DMS153 treated with DMSO at 0.1 percent for 48 hours (cell line): ENCODE measurements at regions not wholly inside any gene's neighbourhood (a gene's known extent, or its start where the extent isn't known, plus 50 kb on each side); places are given as distances from the start of the nearest gene placed in this dataset.
"Not testable (repeated sequence)": the region's sequence is repeated elsewhere in the genome, so short reads cannot be mapped to it uniquely, and the experiment has no call there.

ENCODE experiments used
- DNase-seq: peaks from one replicate; lab custom pipeline; 2025; ENCODE audit not compliant: unreplicated experiment; lab: John Stamatoyannopoulos, UW

DNA sequence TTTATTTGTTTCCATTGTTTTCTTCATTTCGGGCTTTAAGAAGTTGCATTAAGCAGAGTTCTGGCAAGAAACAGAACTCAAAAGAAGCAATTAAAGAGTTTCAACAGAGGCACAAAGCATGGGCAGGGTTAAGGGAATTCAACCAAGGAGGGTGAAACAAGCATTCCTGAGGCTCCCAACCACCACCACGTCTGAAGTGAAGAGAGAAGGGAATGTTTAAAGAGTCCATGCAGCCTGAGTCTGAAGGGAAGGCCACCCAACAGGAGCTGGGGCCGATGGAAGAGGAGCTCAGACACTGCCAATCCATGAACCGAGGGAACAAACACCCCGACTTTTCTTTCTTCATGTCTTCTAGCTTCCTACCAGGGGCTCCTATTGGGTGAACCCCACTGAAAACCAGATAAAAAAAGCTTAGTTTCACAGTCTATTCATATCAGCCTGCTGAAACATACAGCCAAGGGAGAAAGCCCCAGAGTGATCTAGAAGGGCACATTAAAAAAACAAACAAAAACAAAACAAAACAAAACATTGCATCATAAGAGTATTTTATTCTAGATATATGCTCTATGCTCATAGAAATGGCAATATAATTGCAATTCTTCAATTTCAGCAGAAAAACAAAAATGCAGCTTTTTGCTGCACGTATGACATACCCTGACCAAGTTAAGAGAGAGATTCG is 592.1 kb downstream of the TTLL7 start:
- not testable (repeated sequence) for DNase-seq

- not testable (repeated sequence) for DNase-seq
Observed at GRCh38 chr1:83405789-83406188, 593.1 kb downstream of the TTLL7 start.

GRCh38 chr1:83403500-83403899 is 595.4 kb downstream of the TTLL7 start:
- not testable (repeated sequence) for DNase-seq

DNA sequence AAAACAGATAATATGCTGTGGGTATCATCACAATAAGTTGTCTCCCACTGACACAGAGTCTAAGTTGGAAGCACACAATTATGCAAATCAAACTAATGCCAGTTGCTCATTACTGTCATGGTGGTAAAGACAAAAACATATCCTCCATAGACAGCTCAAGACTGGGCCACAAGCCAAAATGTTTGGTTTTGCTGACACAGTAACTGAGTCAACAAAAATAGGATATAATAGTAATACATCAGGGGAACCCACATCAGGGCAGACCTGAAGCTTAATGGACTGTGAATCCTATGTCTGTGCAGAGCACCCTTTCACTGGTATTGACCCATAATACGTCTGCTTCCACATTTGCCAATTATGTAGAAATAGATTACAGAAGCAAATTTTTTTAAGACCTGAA is 597.8 kb downstream of the TTLL7 start:
- DNase-seq: peak; percentile 3

GRCh38 chr1:83400173-83400572 is 598.8 kb downstream of the TTLL7 start:
- DNase-seq: not testable (repeated sequence)

DNA sequence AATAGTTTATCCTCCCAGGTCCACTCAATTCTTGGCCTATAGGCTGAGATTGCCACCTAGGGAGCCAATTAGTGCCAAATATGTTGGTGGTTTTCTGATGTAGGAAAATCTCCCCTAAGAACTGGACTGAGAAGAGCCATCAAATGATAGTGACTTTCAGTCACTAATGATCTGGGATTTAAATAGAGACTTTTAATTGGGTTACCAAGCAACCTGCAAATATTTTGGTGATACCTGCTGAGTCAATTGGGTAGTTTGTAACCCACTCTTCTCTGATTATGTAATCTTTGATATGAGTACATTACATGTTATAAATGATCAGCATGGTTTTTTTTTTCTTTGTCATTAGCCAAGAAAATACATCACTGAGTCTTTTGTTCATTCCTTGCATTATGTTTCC is 600.8 kb downstream of the TTLL7 start:
- DNase-seq: not testable (repeated sequence)

GRCh38 chr1:83395130-83395529 is 603.8 kb downstream of the TTLL7 start:
- not testable (repeated sequence) for DNase-seq

DNA sequence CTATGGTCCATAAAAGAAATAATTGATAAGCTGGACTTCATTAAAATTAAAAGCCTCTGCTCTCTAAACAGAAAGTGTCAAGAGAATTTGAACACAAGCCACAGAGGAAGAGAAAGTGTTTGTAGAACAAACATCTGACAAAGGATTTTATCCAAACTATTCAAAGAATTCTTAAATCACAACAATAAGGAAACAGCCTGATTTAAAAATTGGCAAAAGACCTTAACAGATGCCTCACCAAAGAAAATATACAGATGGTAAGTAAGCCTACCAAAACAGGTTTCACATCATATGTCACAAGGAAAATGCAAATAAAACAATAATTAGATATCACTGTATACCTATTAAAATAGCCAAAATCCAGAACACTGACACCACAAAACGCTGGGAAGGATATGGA is 612.0 kb downstream of the TTLL7 start:
- DNase-seq: not testable (repeated sequence)

DNA sequence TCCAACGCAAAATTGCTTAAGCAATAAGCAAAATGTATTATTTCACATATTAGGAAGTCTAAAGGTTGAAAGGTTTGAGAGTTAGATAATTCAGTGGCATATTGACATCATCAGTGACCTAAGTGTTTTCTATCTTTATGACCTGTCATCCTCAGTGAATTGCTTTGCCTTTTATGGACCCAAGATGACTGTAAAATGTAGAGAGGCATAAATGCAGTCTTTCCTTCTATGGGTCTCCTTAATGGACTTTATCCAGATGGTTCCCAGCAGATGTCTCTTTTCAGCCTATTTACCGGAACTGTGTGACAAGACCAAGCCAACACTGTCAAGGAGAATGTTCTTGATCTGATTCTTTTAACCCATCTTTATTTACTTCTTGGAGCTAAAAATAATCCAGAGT is 615.8 kb downstream of the TTLL7 start:
- not testable (repeated sequence) for DNase-seq

GRCh38 chr1:83373018-83373417 is 625.9 kb downstream of the TTLL7 start:
- not testable (repeated sequence) for DNase-seq

- not testable (repeated sequence) for DNase-seq
Observed at GRCh38 chr1:83369853-83370252, 629.1 kb downstream of the TTLL7 start.

DNA sequence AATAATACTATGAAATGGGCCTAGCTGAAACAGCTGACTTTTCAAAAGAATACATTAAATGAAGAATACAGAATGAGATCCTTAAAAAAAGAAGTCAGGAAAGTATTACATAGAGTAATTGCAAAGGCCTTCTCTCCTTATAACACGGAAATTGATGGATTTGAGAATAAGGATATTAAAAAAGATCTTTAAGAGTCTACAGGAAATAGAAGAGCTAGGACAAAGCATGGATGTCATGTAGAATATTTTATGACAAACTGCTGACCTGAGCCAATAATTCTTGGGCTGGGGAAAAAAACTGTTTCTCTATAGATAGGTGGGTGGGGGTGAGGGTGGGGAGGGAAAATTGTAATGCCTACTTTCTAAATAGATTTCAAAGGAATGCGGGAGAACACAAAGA is 633.6 kb downstream of the TTLL7 start:
- DNase-seq: not testable (repeated sequence)

DNA sequence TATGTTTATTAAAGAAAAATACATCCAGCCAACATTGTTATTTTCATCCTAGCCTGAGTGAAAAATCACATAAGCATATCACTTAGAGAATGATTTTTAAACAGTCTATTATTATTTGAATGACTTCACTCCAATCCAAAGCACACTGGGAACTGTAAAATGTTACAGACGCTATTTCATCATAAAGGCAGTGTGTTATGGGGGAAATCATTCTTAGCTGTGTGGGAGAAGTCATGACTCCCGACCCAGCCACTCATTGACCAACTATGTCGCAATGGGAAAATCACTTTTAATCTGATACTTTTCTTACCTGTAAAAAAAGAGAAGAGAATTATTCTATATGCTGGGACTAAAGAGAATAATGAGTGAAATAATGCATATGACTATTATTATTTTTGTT is 653.6 kb downstream of the TTLL7 start:
- not testable (repeated sequence) for DNase-seq

GRCh38 chr1:83343767-83344166 is 655.2 kb downstream of the TTLL7 start:
- DNase-seq: not testable (repeated sequence)

- not testable (repeated sequence) for DNase-seq
Observed at GRCh38 chr1:83342995-83343394, 655.9 kb downstream of the TTLL7 start.

- not testable (repeated sequence) for DNase-seq
Observed at GRCh38 chr1:83332308-83332707, 666.6 kb downstream of the TTLL7 start.

DNA sequence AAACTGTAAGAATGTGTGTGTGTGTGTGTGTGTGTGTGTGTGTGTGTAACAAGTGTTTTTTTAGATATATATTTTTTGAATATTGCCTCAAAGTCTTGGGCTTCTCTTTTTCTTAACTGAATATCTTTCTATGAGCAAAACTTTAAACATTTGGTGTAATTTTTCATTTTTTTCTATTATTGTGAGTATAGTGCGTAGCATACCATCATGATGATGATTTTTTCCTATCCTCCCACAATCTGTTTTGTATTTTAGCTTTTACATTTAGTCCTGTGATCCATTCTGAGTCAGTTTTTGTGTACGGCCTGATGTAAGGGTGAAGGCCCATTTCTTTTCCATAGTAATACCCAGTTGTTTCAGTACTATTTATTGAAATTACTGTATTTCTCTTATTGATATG is 680.6 kb downstream of the TTLL7 start:
- DNase-seq: no peak

DNA sequence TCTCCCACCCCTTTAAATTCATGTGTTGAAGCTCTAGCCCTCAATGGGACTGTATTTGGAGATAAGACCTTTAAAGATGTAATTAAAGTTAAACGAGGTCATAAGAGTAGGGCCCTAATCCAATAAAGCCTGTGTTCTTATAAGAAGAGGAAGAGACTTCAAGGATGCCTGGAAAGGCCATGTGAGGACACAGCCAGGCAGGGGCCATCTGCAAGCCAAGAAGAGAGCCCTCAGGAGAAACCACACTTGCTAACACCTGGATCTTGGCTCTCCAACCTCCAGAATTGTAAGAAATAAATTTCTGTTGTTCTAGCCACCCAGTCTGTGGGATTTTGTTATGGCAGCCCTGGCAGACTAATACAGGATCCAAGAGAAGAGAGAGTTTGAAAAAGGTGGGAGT is 683.5 kb downstream of the TTLL7 start:
- not testable (repeated sequence) for DNase-seq

- DNase-seq: not testable (repeated sequence)
Observed at GRCh38 chr1:83310161-83310560, 688.8 kb downstream of the TTLL7 start.

GRCh38 chr1:83309035-83309434 is 689.9 kb downstream of the TTLL7 start:
- DNase-seq: not testable (repeated sequence)

DNA sequence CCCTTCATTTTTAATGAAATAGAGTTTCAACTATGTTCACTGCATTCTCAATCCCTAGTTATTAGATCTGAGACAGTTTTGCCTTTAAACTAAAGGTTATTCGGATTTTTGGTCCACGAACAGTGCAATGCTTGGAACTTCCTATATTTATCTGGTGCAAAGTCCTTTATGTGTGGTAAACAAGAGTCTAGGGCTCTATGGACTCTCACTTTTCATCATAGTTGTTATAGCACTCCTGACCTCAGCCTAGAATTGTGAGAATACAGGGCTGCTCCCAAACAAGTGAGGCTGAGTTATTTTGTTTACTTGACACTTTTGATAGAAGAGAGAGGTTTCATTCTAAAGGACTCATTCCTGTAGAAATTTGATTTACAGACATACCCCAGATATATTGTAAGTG is 692.1 kb downstream of the TTLL7 start:
- DNase-seq: not testable (repeated sequence)

GRCh38 chr1:83295594-83295993 is 703.3 kb downstream of the TTLL7 start:
- not testable (repeated sequence) for DNase-seq

DNA sequence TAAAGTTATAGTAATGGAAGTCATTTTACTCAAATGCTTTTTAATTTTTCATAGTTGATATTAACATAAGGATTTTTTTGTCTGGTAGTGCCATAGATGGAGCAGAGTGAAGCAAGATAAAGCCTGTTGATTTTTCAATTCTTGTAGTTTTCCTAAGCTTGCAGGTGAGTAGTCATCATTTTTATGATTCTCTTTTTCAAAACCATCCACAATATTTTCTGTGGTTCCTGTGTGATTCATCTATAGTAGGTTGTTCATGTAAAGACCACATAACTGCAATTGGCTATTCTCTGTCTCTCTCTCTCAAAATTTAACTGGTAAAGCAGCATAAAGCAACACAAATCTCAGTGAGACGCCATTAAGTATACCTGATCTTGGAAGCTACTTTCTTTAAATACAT is 711.5 kb downstream of the TTLL7 start:
- DNase-seq: not testable (repeated sequence)
